ENCODE measurements at regions not wholly inside any gene's neighbourhood (a gene's known extent, or its start where the extent isn't known, plus 50 kb on each side); places are given as distances from the start of the nearest gene placed in this dataset.
"Not testable (repeated sequence)": the region's sequence is repeated elsewhere in the genome, so short reads cannot be mapped to it uniquely, and the experiment has no call there.

GRCh38 chr11:129733384-129733783 is 82.3 kb upstream of the TMEM45B start:
- DNase-seq, result no peak

- DNase-seq, result no peak
Measured at GRCh38 chr11:129733981-129734380, 81.7 kb upstream of the TMEM45B start.

DNA sequence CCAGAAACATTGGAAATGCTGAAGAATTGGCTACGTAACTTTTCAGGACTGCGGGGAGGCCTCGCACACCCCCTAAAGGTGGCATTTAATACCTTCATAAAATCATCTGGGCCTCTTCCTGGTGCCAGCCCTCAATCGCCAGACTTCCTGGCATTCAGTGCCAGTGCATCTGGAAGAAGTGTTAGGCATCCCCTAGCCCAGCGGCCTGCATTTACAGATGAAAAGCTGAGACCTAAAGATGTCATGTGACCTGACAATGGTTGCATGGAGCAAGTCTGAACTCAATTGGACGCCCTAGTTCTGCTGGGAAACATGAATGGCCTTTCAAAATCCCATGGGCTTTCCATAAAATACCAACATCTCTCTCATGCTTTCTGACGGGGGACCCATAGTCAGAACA is 81.0 kb upstream of the TMEM45B start:
- no peak for DNase-seq

DNA sequence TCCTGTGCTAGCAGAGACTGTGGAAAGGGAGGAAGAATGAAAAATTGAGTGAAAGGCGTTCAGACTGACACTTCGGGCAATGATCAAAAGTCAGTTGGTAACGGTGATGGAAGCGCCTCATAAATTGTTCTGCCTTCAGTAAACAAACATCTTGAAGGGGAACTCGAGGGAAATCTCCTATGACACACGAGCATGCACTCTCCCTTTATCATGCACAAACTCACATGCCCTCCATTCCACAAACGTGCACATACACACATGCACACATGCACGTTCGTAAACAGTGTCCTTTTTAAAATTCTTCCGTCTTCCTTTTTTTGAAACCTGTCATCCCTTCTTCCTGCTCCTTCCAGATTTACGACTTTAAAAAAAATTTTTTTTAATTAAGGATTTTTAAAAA is 77.8 kb upstream of the TMEM45B start:
- DNase-seq, result no peak

GRCh38 chr11:129738242-129738641 is 77.4 kb upstream of the TMEM45B start:
- DNase-seq, result no peak

DNA sequence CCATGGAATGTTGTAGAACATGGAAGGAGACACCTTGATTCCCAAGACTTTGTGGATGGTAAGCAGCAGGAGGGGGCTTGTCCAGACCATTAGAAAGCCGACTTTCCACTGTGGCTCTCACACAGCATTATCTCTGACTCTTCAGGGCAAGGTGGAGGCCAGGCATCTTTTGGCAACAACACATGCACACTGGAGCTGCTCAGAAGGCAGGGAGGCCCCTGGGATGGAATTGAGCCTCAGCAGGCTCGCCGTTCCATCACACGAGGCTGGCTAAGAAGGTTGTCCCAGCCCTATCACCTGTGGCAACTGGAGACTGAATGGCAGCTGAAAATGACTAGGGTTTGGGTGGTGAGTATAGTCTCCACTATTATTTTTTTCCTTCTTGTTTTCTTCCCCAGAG is 76.3 kb upstream of the TMEM45B start:
- DNase-seq, result no peak

DNA sequence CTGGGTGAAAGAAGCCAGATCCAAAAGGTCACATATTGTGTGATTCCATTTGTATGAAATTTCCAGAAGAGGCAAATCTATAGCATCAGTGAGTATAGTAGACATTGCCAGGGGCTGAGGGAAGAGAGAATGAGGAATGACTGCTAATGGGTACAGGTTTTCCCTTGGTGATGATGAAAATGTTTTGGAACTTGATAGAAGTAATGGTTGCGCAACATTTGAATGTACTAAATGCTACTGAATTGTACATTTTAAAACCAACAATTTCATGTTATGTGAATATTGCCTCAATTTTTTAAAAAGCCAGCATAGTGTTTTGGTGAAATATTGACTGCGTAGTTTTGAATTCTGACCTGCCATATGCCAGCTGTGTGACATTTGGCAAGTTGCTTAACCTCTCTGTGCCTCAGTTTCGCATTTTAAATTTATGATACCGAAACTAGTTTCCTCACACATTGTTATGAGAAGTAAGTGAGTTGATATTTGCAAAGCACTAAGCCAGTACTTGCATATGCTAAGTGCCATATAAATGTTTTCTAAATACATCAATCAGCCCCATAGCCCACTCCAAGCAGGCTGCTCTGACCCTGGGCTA is 75.4 kb upstream of the TMEM45B start:
- DNase-seq, result no peak

GRCh38 chr11:129743112-129743815 is 72.4 kb upstream of the TMEM45B start:
- no peak for DNase-seq

GRCh38 chr11:129747071-129747470 is 68.6 kb upstream of the TMEM45B start:
- DNase-seq, result no peak

DNA sequence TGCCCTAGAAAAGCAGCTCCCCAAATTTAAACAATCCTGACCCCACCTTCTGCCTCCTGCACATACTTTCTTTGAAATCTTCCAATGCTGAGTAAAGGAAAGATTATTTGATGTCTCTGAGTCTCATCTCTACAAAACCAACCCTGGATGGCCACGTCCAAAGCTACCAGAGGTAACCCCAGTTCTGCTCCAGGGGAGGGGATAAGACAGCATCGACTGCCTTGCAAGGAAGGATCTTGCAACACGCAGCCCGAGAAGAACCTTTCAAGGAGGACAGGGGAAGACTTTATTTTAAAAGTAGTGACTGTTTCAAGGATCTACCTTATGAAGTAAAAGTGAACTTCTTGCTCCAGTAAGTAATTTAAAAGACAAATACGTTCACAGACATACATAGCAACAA is 66.5 kb upstream of the TMEM45B start:
- no peak for DNase-seq

- DNase-seq, result peak; percentile 83
Measured at GRCh38 chr11:129750343-129751292, 65.0 kb upstream of the TMEM45B start.

DNA sequence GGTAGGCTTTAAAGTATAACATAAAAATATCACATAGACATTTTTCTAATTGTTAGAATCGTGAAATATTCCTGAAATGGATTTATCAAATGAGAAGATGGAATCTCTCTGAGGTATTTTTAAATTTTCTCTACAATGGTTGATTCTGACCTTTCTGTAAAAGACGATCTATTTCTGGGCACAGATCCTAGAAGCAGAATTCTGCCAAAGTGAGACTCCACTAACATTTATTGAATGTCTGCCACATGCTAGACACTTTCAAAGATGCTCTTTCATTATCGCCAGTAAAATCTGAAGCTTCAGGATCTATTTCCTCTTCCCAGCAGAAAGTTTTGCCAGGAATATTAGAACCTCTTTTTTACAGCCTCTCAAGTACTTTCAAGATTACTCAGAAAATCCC is 64.1 kb upstream of the TMEM45B start:
- DNase-seq, result no peak

DNA sequence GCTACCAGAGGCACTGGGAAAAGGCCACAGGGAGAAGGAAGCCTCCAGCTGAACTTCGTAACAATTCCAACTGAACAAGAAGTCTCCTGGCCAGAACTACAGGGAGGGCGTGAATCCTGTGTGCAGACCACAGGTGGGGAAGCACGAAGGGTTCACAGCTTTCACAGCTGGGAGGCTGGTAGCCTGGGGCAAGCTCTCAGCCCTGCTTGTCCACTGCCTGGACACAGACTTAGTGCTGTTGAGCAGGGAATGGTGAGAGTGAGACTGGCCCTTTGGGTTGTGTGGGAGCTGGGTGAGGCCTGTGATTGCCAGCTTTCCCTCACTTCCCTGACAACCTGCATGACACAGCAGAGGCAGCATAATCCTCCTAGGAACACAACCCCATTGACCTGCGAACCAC is 52.1 kb upstream of the TMEM45B start:
- DNase-seq, result not testable (repeated sequence)

- DNase-seq, result not testable (repeated sequence)
Measured at GRCh38 chr11:129764204-129764603, 51.4 kb upstream of the TMEM45B start.
